A549 (cell line): ENCODE measurements at regions not wholly inside any gene's neighbourhood (a gene's known extent, or its start where the extent isn't known, plus 50 kb on each side); places are given as distances from the start of the nearest gene placed in this dataset.

Source experiments
- CHD2 ChIP-seq: fragments of 150-350 bp; IDR thresholded peaks from 2 replicates; pipeline ENCODE4 v1.6.1; 2014; ENCODE audit warnings: low read length; ENCODE audit not compliant: partially characterized antibody
- EP300 ChIP-seq, 2 experiments: fragments of >200 bp; sonication (Bioruptor Twin); formaldehyde crosslinking; IDR thresholded peaks; 2 replicates in 1 of 2; 3 replicates in 1 of 2; pipeline ENCODE4 v1.6.1; 2016 to 2017
- NFE2L2 ChIP-seq: fragments of 150-350 bp; conservative IDR thresholded peaks from 2 replicates; pipeline ENCODE4 v1.6.1; 2014; ENCODE audit warnings: low read length
- POLR2A ChIP-seq: IDR thresholded peaks from 2 replicates; pipeline ENCODE4 v1.6.1; 2012; ENCODE audit warnings: mild to moderate bottlenecking, low read length
- SREBF2 ChIP-seq: fragments of 450-650 bp; IDR thresholded peaks from 2 replicates; pipeline ENCODE4 v1.6.1; 2014; ENCODE audit warnings: mild to moderate bottlenecking, moderate library complexity
- TF ChIP-seq, protein P1 (sequence below): fragments of >200 bp; sonication (Bioruptor Twin); formaldehyde crosslinking; IDR thresholded peaks from 3 replicates; pipeline ENCODE4 v1.5.1; 2016

DNA sequence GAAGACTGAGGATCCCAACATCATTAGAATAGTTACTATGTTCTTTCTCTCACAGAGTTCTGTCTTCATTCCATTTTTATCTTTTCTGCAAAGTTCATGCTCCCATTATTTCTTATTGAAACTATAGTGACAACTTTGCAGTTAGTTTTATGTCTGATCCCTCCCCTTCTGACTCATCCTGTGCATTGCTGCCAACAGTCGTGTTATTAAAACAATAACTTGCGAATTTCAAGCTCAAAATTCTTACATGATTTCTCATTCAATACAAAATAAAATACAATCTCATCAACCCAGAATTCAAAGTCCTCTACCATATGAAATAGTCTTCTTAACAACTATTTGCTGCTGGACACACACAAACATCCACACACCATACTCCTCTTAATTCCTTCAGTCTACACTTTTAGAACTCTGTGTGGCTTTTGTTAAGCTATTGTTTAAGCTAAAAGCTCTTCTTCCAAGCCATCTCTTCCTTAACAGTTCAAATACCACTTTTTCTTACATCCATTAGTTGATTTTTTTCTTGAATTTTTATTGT is 261.4 kb upstream of the IRAK1BP1 start:
- TF ChIP-seq, protein P1, sequence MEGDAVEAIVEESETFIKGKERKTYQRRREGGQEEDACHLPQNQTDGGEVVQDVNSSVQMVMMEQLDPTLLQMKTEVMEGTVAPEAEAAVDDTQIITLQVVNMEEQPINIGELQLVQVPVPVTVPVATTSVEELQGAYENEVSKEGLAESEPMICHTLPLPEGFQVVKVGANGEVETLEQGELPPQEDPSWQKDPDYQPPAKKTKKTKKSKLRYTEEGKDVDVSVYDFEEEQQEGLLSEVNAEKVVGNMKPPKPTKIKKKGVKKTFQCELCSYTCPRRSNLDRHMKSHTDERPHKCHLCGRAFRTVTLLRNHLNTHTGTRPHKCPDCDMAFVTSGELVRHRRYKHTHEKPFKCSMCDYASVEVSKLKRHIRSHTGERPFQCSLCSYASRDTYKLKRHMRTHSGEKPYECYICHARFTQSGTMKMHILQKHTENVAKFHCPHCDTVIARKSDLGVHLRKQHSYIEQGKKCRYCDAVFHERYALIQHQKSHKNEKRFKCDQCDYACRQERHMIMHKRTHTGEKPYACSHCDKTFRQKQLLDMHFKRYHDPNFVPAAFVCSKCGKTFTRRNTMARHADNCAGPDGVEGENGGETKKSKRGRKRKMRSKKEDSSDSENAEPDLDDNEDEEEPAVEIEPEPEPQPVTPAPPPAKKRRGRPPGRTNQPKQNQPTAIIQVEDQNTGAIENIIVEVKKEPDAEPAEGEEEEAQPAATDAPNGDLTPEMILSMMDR: no peak
- no peak for TF ChIP-seq POLR2A
- TF ChIP-seq SREBF2: no peak
- TF ChIP-seq NFE2L2: no peak
- no peak for TF ChIP-seq CHD2
- TF ChIP-seq EP300 (IDR thresholded peaks at IDR 0.05): no peak
